GM12864 (cell line): ENCODE measurements at regions not wholly inside any gene's neighbourhood (a gene's known extent, or its start where the extent isn't known, plus 50 kb on each side); places are given as distances from the start of the nearest gene placed in this dataset.

ENCODE experiments used
- DNase-seq: peaks from one replicate; pipeline ENCODE4 v3.0.0-alpha.2; 2011; ENCODE audit warnings: low read depth
- H3K4me3 ChIP-seq: 2 replicates; pipeline ENCODE4 v1.5.1; 2011; ENCODE audit warnings: mild to moderate bottlenecking, low read depth, low read length, control low read depth
- CTCF ChIP-seq: IDR thresholded peaks from 2 replicates; pipeline ENCODE4 v1.5.1; 2011; ENCODE audit warnings: low read depth, mild to moderate bottlenecking, moderate library complexity, low read length, control low read depth, inconsistent platforms; ENCODE audit errors: missing control alignments

- no peak overlapping the region for H3K4me3 ChIP-seq
- DNase-seq: no peak
- no peak for TF ChIP-seq CTCF
Observed at GRCh38 chr18:78421392-78421791, 558.2 kb upstream of the SALL3 start.

- DNase-seq: no peak
- no peak for TF ChIP-seq CTCF
Observed at GRCh38 chr18:78422336-78422735, 557.3 kb upstream of the SALL3 start.

GRCh38 chr18:78423811-78424210 lies 555.8 kb upstream of the SALL3 start:
- TF ChIP-seq CTCF: no peak
- no peak overlapping the region for H3K4me3 ChIP-seq
- no peak for DNase-seq

More at GRCh38 chr18:78422336-78422735, 557.3 kb upstream of the SALL3 start:
- H3K4me3 ChIP-seq: no peak overlapping the region

GRCh38 chr18:78424403-78425018 lies 555.1 kb upstream of the SALL3 start:
- no peak overlapping the region for H3K4me3 ChIP-seq
- no peak for TF ChIP-seq CTCF
- no peak for DNase-seq

GRCh38 chr18:78425019-78425412 lies 554.6 kb upstream of the SALL3 start:
- no peak overlapping the region for H3K4me3 ChIP-seq
- DNase-seq: no peak
- TF ChIP-seq CTCF: no peak

- no peak for TF ChIP-seq CTCF
Observed at GRCh38 chr18:78427081-78427480, 552.5 kb upstream of the SALL3 start.

More at GRCh38 chr18:78427081-78427480, 552.5 kb upstream of the SALL3 start:
- no peak for DNase-seq
- H3K4me3 ChIP-seq: no peak overlapping the region
